ENCODE measurements at regions not wholly inside any gene's neighbourhood (a gene's known extent, or its start where the extent isn't known, plus 50 kb on each side); places are given as distances from the start of the nearest gene placed in this dataset.

DNA sequence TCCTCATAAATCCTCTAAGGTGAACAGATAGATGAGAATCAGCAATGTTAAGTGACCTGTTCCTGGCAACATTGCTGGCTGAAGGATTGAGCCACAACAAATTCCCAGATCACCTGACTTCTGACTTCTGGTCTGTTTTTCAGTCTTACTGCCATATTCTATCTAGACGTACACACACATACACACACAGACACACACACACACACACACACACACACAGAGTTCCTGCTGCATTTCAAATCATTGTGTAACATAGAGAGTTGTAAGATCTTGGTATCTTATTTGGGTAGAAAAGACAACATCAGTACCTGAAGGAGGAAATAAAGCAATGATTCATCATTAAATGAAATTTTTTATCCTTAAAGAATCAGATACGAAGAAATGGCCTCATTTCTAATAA lies 342.6 kb downstream of the MFSD1 start:
- DNase-seq (ENCODE audit: insufficient read length): no peak
- FAIRE-seq: no peak
- TF ChIP-seq TAF1 (IDR thresholded peaks at IDR 0.05; ENCODE audit: borderline replicate concordance, low read depth, low read length) (no peak), POLR2AphosphoS5 (IDR thresholded peaks at IDR 0.05; ENCODE audit: low read depth, low read length) (no peak), POLR2A (IDR thresholded peaks at IDR 0.05; ENCODE audit: low read depth, low read length) (no peak)

DNA sequence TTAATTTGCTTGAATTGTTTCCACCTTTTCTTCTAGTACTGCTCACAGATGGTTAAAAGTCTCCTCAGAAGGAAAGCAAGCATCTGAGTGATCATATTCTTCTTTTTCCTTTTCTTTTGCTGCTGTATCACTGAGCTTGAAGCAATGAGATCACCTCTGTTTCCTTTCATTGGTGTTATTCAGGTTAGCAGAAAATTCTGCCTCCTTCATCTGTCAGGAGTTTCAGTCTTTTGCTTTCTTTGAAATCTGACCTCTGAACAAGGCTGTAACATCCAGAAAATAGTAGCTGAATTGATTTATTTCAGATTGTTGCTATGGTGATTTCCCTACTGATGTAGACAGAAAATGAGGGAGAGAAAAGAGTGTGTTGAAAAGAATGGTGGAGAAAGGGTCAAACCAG lies 343.0 kb downstream of the MFSD1 start:
- DNase-seq (ENCODE audit: insufficient read length) (no peak), FAIRE-seq (no peak)
- TF ChIP-seq POLR2AphosphoS5 (IDR thresholded peaks at IDR 0.05; ENCODE audit: low read depth, low read length): no peak
- TF ChIP-seq TAF1 (IDR thresholded peaks at IDR 0.05; ENCODE audit: borderline replicate concordance, low read depth, low read length): no peak
- no peak for TF ChIP-seq POLR2A (IDR thresholded peaks at IDR 0.05; ENCODE audit: low read depth, low read length)

DNA sequence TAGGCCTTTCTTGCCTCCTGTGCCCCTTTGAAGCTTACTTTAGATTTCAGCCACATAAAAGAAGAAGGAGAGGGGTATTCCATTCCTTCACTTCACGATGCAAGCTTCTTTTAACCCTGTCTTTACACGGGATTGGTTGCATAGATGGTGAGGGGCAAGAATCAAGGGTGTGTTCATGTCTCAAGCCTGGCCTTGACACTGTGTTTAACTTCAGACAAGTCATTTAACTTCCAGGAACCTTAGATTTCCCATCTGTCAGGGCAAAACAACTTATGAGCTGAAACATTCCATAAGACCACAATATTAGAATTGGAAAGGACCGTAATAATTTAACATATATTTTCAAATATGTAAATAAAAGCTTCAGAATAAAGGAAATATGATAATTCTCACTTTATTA lies 344.5 kb downstream of the MFSD1 start:
- DNase-seq (ENCODE audit: insufficient read length) (no peak), FAIRE-seq (no peak)
- TF ChIP-seq POLR2A (IDR thresholded peaks at IDR 0.05; ENCODE audit: low read depth, low read length) (no peak), POLR2AphosphoS5 (IDR thresholded peaks at IDR 0.05; ENCODE audit: low read depth, low read length) (no peak), TAF1 (IDR thresholded peaks at IDR 0.05; ENCODE audit: borderline replicate concordance, low read depth, low read length) (no peak)

- DNase-seq (ENCODE audit: insufficient read length) (no peak), FAIRE-seq (no peak)
- TF ChIP-seq POLR2AphosphoS5 (IDR thresholded peaks at IDR 0.05; ENCODE audit: low read depth, low read length) (no peak), POLR2A (IDR thresholded peaks at IDR 0.05; ENCODE audit: low read depth, low read length) (no peak), TAF1 (IDR thresholded peaks at IDR 0.05; ENCODE audit: borderline replicate concordance, low read depth, low read length) (no peak)
Observed at GRCh38 chr3:159146856-159147435, 345.1 kb downstream of the MFSD1 start.

DNA sequence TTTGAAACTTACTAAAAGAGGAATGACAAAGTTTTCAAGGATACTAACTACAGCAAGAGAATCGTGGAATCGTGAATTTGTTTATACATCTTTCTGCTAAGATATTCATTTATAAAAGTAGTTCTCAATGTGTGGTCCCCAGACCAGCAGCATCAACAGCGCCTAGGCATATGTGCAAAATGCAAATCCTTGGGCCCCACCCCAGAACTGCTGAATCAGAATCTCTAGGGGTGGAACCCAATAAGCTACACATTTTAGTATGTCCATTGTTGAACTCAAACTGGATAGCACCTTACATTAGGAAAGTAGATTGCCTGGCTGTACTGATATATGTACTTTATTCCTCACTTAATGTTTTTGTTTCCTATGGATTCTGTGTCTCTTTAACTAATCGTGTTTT lies 346.0 kb downstream of the MFSD1 start:
- TF ChIP-seq POLR2AphosphoS5 (IDR thresholded peaks at IDR 0.05; ENCODE audit: low read depth, low read length) (no peak), POLR2A (IDR thresholded peaks at IDR 0.05; ENCODE audit: low read depth, low read length) (no peak), TAF1 (IDR thresholded peaks at IDR 0.05; ENCODE audit: borderline replicate concordance, low read depth, low read length) (no peak)
- DNase-seq (ENCODE audit: insufficient read length) (no peak), FAIRE-seq (no peak)

DNA sequence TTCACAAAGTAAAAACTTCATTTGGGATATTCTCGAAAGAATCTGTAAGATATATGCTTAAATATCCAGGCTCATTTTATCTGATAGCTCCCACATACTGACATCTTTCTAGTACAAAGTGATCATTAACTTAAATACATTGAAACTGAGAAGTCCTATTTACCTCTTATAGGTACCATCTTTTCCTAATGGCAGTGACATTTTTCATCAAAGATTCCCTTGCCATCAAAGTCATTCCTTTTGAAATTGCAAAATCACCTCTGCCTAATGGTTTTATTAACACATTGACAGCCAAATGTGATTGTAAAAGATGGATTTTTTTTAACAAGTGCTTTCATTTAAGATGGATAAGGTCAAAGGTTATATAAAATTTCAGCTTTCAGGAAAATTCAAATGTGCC lies 346.6 kb downstream of the MFSD1 start:
- FAIRE-seq: no peak
- no peak for TF ChIP-seq POLR2AphosphoS5 (IDR thresholded peaks at IDR 0.05; ENCODE audit: low read depth, low read length)
- no peak for TF ChIP-seq POLR2A (IDR thresholded peaks at IDR 0.05; ENCODE audit: low read depth, low read length)
- no peak for TF ChIP-seq TAF1 (IDR thresholded peaks at IDR 0.05; ENCODE audit: borderline replicate concordance, low read depth, low read length)
- DNase-seq (ENCODE audit: insufficient read length): no peak

- no peak for FAIRE-seq
- no peak for DNase-seq (ENCODE audit: insufficient read length)
- TF ChIP-seq POLR2AphosphoS5 (IDR thresholded peaks at IDR 0.05; ENCODE audit: low read depth, low read length) (no peak), TAF1 (IDR thresholded peaks at IDR 0.05; ENCODE audit: borderline replicate concordance, low read depth, low read length) (no peak), POLR2A (IDR thresholded peaks at IDR 0.05; ENCODE audit: low read depth, low read length) (no peak)
Observed at GRCh38 chr3:159149131-159149530, 347.3 kb downstream of the MFSD1 start.

DNA sequence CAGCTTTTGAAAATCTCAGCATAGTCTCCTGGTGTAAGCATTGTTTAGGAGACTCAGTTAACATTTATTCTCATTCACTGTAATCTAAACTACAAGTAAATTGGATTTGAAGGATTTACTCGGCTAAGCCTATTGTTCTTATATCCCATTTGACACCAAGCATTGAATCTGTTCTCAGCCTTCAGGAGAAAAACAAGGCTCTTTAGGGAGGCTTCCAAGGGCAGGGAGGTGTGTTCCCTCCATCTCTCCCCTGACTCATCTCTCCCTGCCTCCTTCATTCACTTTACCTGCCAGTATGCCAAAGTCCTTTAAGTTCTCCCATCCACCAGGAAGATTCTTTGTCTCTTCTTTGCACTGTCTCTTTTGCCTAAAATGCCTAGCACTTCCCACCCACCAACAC lies 347.8 kb downstream of the MFSD1 start:
- DNase-seq (ENCODE audit: insufficient read length) (no peak), FAIRE-seq (no peak)
- no peak for TF ChIP-seq POLR2A (IDR thresholded peaks at IDR 0.05; ENCODE audit: low read depth, low read length)
- no peak for TF ChIP-seq POLR2AphosphoS5 (IDR thresholded peaks at IDR 0.05; ENCODE audit: low read depth, low read length)

GRCh38 chr3:159150180-159150579 lies 348.3 kb downstream of the MFSD1 start:
- FAIRE-seq (no peak), DNase-seq (ENCODE audit: insufficient read length) (no peak)
- TF ChIP-seq POLR2A (IDR thresholded peaks at IDR 0.05; ENCODE audit: low read depth, low read length) (no peak), TAF1 (IDR thresholded peaks at IDR 0.05; ENCODE audit: borderline replicate concordance, low read depth, low read length) (no peak), POLR2AphosphoS5 (IDR thresholded peaks at IDR 0.05; ENCODE audit: low read depth, low read length) (no peak)

- no peak for FAIRE-seq
- TF ChIP-seq POLR2A (IDR thresholded peaks at IDR 0.05; ENCODE audit: low read depth, low read length): no peak
- no peak for TF ChIP-seq POLR2AphosphoS5 (IDR thresholded peaks at IDR 0.05; ENCODE audit: low read depth, low read length)
- no peak for TF ChIP-seq TAF1 (IDR thresholded peaks at IDR 0.05; ENCODE audit: borderline replicate concordance, low read depth, low read length)
- no peak for DNase-seq (ENCODE audit: insufficient read length)
Observed at GRCh38 chr3:159151130-159151529, 349.3 kb downstream of the MFSD1 start.

- FAIRE-seq: no peak
Observed at GRCh38 chr3:159157275-159157674, 355.4 kb downstream of the MFSD1 start.

GRCh38 chr3:159158213-159158612 lies 356.4 kb downstream of the MFSD1 start:
- FAIRE-seq (no peak), DNase-seq (ENCODE audit: insufficient read length) (no peak)

More at GRCh38 chr3:159157275-159157674, 355.4 kb downstream of the MFSD1 start:
- TF ChIP-seq POLR2AphosphoS5 (IDR thresholded peaks at IDR 0.05; ENCODE audit: low read depth, low read length) (no peak), POLR2A (IDR thresholded peaks at IDR 0.05; ENCODE audit: low read depth, low read length) (no peak), TAF1 (IDR thresholded peaks at IDR 0.05; ENCODE audit: borderline replicate concordance, low read depth, low read length) (no peak)
- no peak for DNase-seq (ENCODE audit: insufficient read length)

More at GRCh38 chr3:159158213-159158612, 356.4 kb downstream of the MFSD1 start:
- TF ChIP-seq POLR2A (IDR thresholded peaks at IDR 0.05; ENCODE audit: low read depth, low read length) (no peak), POLR2AphosphoS5 (IDR thresholded peaks at IDR 0.05; ENCODE audit: low read depth, low read length) (no peak), TAF1 (IDR thresholded peaks at IDR 0.05; ENCODE audit: borderline replicate concordance, low read depth, low read length) (no peak)

All from GM12892 (cell line).